Tibial artery (tissue), 4 donors: ENCODE measurements at regions not wholly inside any gene's neighbourhood (a gene's known extent, or its start where the extent isn't known, plus 50 kb on each side); places are given as distances from the start of the nearest gene placed in this dataset.

Experiments used
- DNase-seq, 2 donors: peaks; one replicate each; pipeline ENCODE4 v3.0.0-alpha.2; 2019
- H3K27ac ChIP-seq, 2 donors: fragments of 200-600 bp; sonication (generic) in 1 of 2; 1 replicate in 1 of 2; 2 replicates in 1 of 2; pipeline ENCODE4 v1.5.1; 2018 to 2019; ENCODE audit warnings: mild to moderate bottlenecking in 1 of 2
- H3K27me3 ChIP-seq, 2 donors: fragments of 200-600 bp; sonication (generic) in 1 of 2; one replicate each; pipeline versions ENCODE4 v1.5.1 to v1.6.0; 2016 to 2019
- H3K36me3 ChIP-seq, 3 donors: fragments of 200-600 bp; sonication (generic) in 2 of 3; one replicate each; pipeline ENCODE4 v1.5.1; 2016 to 2019; ENCODE audit warnings: mild to moderate bottlenecking in 2 of 3
- H3K4me1 ChIP-seq, 4 donors: fragments of 200-600 bp; sonication (generic) in 2 of 4; 1 replicate in 3 of 4; 2 replicates in 1 of 4; pipeline ENCODE4 v1.5.1; 2016 to 2019
- H3K4me3 ChIP-seq, 2 donors: fragments of 200-600 bp; sonication (generic) in 1 of 2; 1 replicate in 1 of 2; 2 replicates in 1 of 2; pipeline ENCODE4 v1.5.1; 2018 to 2019; ENCODE audit warnings: mild to moderate bottlenecking in 2 of 2
- H3K9me3 ChIP-seq, 3 donors: fragments of 200-600 bp; sonication (generic) in 1 of 3; one replicate each; pipeline ENCODE4 v1.5.1; 2016 to 2019
- intact Hi-C: fragments of 100-400 bp; cut with DNase I; formaldehyde crosslinking; loops from one replicate; pipeline ENCODE4 v1.15.0; 2023; ENCODE audit warnings: low total_unique reads
- TF ChIP-seq, protein P1 (sequence below), 2 experiments: fragments of 200-600 bp in 1 of 2; fragments of 450-650 bp in 1 of 2; IDR thresholded peaks; one replicate each; pipeline ENCODE4 v1.5.1; 2017 to 2019; ENCODE audit warnings: antibody characterized with exemption in 2 of 2, mild to moderate bottlenecking in 1 of 2, moderate library complexity in 1 of 2

DNA sequence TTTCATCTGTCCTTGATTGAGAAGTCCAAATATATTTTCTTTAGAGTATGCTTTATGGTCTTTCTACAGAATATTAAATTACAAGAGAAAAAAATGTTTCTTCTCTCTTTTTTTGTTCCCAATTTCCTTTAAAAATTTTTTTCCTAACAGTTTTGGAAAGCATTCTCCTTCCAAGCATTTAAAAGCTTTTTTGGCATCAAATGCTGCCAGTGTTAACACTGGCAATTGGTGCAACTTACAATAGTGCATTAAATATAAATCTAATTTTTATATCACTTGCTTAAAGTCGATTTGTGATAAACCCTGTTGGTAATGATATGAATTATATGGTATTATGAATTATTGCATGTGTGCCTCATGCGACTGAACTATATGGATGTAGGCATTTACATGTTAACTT lies 165.9 kb upstream of the ELL2 start:
- no peak overlapping the region for H3K4me3 ChIP-seq
- intact Hi-C loops: no loop called here

DNA sequence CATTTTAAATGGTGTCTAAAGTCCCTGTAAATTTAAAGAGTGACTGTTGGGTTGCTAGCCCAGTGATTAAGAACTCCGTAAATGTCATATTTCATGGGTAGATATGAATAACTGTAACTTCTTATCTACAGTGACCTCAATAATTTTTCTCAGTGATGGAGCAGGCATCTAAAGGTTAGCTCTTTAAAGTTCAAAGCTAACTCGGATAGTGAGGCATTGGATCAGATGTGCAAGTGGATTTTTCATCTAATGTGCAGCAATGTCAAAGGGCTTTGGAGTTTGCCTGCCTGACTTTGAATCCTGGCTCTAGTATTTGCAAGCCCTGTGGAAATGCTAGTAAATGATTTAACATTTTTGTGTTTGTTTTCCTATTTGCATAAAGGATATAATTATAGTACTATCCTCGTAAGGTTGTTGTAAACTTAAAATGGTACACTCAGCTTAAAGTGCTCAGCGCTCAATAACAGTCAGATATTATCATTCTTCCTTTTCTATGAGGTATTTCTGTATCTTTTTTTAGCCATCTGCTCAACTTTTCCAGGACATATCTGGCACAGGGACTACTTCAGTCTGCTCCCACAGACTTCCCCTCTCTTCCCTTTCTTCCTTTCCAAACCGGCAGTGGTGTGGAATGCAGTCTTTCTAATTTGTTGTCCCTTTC lies 163.7 kb upstream of the ELL2 start:
- Histone ChIP-seq H3K4me1 (peaks cover 0 to 42% (median 12%) of the 10 kb centered on the region in 4 donors), H3K4me3 (peak overlapping the region in 1 of 2 donors; percentile 16), H3K36me3 (no peaks in the 10 kb centered on the region), H3K27me3 (no peaks in the 10 kb centered on the region), H3K27ac (peak overlapping the region; percentile 23 to 52), H3K9me3 (no peaks in the 10 kb centered on the region)
- intact Hi-C loops: no loop called here
- TF ChIP-seq, protein P1, sequence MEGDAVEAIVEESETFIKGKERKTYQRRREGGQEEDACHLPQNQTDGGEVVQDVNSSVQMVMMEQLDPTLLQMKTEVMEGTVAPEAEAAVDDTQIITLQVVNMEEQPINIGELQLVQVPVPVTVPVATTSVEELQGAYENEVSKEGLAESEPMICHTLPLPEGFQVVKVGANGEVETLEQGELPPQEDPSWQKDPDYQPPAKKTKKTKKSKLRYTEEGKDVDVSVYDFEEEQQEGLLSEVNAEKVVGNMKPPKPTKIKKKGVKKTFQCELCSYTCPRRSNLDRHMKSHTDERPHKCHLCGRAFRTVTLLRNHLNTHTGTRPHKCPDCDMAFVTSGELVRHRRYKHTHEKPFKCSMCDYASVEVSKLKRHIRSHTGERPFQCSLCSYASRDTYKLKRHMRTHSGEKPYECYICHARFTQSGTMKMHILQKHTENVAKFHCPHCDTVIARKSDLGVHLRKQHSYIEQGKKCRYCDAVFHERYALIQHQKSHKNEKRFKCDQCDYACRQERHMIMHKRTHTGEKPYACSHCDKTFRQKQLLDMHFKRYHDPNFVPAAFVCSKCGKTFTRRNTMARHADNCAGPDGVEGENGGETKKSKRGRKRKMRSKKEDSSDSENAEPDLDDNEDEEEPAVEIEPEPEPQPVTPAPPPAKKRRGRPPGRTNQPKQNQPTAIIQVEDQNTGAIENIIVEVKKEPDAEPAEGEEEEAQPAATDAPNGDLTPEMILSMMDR (IDR thresholded peaks at IDR 0.05): no peak
- no peak for DNase-seq

More for the DNA sequence above, 165.9 kb upstream of the ELL2 start:
- TF ChIP-seq, protein P1 (IDR thresholded peaks at IDR 0.05): no peak
- DNase-seq: no peak
- Histone ChIP-seq H3K36me3 (no peaks in the 10 kb centered on the region), H3K9me3 (no peaks in the 10 kb centered on the region), H3K27ac (no peak overlapping the region), H3K27me3 (no peaks in the 10 kb centered on the region), H3K4me1 (peaks cover 0 to 53% (median 11%) of the 10 kb centered on the region in 4 donors)

DNA sequence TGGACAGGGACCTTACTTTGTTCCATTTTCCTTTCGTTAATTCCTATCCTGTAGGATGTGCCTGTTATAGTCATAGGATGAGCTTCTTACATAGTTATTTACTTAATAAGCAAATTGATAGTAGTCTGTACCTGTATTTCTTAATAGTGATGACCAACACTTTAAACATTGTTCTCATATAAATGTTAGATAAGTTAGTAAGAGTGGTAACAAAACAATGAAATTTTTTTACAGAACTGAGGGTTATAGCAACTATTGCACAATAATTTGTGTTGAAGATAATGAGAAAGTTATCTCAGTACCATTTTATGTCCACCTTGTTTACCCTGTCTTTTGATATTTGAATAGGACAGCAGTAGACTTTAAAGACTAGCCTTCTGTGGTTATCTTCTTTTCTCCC lies 162.9 kb upstream of the ELL2 start:
- no peaks in the 10 kb centered on the region for H3K9me3 ChIP-seq
- no peaks in the 10 kb centered on the region for H3K27me3 ChIP-seq
- DNase-seq: no peak
- H3K27ac ChIP-seq: no peak overlapping the region
- TF ChIP-seq, protein P1 (IDR thresholded peaks at IDR 0.05): no peak
- no peaks in the 10 kb centered on the region for H3K36me3 ChIP-seq
- intact Hi-C loops: no loop called here
- no peak overlapping the region for H3K4me3 ChIP-seq
- H3K4me1 ChIP-seq: peaks cover 0 to 42% (median 12%) of the 10 kb centered on the region in 4 donors

DNA sequence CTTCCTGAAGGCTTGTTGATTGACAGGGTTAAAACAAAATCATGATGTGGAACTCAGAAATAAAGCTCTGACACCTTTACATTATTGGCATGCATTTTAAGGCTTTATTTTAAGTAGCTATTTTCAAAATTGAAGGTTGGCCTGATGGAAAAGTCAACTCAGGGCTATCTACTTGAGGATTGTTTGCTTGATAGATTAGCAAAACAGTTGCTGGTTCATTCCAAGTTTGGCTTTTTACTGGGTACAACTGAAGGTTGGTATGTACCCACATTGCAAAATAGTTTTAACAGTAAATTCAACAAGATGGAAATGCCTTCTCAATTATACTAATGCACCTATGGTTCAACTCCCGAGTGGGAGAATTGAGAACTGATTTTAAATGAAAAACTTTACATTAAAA lies 161.8 kb upstream of the ELL2 start:
- Histone ChIP-seq H3K4me1 (peaks cover 0 to 40% (median 11%) of the 10 kb centered on the region in 4 donors), H3K4me3 (no peak overlapping the region), H3K9me3 (no peaks in the 10 kb centered on the region), H3K36me3 (no peaks in the 10 kb centered on the region), H3K27ac (no peak overlapping the region), H3K27me3 (no peaks in the 10 kb centered on the region)
- TF ChIP-seq, protein P1 (IDR thresholded peaks at IDR 0.05): no peak
- DNase-seq: no peak
- intact Hi-C loops: no loop called here

DNA sequence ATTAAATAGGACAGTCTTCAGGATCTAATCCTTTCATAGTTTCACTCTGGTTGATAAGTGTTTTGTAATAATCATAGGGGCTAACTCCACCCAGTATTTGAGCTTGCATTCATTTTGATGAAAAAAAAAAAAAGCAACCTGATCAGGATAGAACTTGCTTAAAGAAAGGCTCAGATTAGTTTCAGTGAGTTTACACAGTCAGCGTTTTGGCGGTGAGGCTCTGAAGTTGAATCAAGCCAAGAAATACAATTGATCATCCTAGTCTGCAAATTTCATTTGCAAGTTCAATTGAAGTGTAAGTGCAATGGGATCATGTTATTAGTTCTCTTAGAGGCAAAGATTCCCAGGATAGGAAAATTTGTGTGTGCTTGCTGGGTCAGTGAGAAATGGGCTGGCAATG lies 159.7 kb upstream of the ELL2 start:
- no peak for DNase-seq
- Histone ChIP-seq H3K4me3 (no peak overlapping the region), H3K36me3 (no peaks in the 10 kb centered on the region), H3K4me1 (peaks cover 0 to 33% (median 8%) of the 10 kb centered on the region in 4 donors), H3K27ac (no peak overlapping the region), H3K27me3 (no peaks in the 10 kb centered on the region), H3K9me3 (no peaks in the 10 kb centered on the region)
- TF ChIP-seq, protein P1 (IDR thresholded peaks at IDR 0.05): no peak
- intact Hi-C loops: no loop called here
